NCI-H2171 treated with DMSO at 0.1 percent for 48 hours (cell line): ENCODE measurements at regions not wholly inside any gene's neighbourhood (a gene's known extent, or its start where the extent isn't known, plus 50 kb on each side); places are given as distances from the start of the nearest gene placed in this dataset.
"Not testable (repeated sequence)": the region's sequence is repeated elsewhere in the genome, so short reads cannot be mapped to it uniquely, and the experiment has no call there.

Source experiments
- DNase-seq: peaks from one replicate; lab custom pipeline; 2025; lab: John Stamatoyannopoulos, UW

GRCh38 chrX:95218976-95219375 lies 1465.7 kb upstream of the DIAPH2 start:
- no peak for DNase-seq

DNA sequence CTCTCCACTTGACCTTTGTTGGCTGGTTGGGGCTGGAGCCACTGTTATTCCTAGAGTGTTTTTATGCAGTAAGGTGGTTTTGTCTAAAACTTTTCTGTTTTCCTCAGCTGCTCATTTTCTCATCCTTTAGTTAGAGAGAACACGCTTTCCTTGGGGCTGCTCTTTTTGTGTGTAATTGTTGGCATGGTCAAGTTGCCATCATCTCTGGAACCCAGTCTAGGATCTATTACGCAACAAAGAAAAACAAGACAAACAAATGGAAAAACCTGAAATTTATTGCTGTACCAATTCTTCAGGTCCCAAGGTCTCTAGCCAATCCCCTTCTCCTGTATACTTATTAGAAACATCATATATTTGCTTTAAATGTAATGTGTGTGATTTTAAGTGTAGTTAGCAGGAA lies 1436.3 kb upstream of the DIAPH2 start:
- DNase-seq: no peak

GRCh38 chrX:95290455-95290854 lies 1394.2 kb upstream of the DIAPH2 start:
- DNase-seq: no peak

DNA sequence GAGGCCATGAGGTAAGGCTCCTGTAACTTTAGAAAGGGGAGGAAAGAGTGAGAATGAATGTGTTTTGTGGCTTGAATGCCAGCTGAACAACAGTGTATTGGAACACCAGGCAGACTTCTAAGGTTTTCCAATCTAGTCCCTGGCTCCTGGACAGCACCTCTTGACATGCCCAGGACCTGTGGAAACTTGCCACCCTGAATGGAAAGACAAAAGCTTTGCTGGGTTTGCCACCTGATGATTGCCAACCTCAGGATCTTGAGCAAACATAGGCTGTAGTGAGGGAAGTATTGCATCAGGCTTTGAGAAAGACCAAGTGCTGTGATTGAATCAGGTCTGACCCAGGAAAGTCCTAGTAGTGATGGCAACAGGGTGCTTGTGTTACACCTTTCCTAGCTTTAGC lies 1393.1 kb upstream of the DIAPH2 start:
- no peak for DNase-seq

DNA sequence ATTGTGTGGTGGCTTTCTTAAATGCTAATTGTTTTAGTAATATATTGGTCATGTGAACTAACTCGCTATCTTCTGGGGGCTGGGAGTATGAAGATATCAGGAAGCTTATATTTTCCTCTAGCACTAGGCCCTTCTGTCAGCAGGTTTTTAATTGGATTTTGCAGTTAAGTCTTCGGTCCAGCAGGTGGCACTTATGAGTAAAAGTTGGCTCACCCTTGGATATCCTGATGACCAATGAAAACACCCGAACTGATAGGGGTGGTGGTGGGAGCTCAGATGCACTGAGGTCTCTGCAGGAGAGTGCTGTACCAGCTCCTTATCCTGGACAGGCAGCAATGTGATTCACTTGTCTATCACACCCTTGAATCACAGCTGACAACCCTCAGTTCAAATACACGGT lies 1365.8 kb upstream of the DIAPH2 start:
- DNase-seq: no peak

GRCh38 chrX:95325185-95325584 lies 1359.5 kb upstream of the DIAPH2 start:
- DNase-seq: no peak

DNA sequence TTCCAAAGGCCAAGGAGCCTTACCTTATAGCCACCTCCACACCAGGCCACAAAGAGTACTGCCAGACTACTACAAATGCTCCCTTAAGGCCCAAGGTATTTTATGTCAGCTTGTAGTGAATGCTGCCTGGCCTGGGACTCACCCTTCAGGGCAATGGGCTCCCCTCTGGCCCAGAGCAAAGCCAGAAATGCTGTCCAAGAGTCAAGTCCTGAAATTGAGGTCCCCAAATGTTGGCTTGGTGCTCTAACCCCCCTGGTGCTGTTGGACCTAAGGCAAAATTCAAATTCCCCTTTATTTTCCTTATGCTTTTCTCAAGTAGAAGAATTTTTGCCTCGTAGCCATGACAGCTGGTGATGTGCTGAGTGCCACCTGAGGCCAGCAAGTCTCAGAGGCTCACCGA lies 1354.3 kb upstream of the DIAPH2 start:
- DNase-seq: no peak

GRCh38 chrX:95332530-95332929 lies 1352.1 kb upstream of the DIAPH2 start:
- no peak for DNase-seq

DNA sequence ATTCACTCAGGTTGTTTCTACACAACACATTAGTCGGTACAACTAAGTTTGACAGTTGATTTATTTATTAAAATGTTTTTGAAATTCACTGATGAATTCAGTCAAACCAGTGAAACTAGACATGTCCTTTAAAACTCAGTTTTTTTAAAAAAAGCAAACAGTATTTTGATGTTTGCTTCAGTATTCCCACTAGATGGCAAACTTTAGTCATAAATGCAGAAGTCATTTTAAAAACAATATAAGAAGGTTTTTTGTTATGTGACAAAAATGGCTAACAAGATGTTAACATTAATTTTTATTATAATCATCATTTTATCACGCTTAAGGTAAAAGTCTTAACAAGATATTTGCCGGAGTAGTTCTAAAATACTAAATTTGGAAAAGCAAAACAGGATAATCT lies 1337.8 kb upstream of the DIAPH2 start:
- peak; percentile 10 for DNase-seq

DNA sequence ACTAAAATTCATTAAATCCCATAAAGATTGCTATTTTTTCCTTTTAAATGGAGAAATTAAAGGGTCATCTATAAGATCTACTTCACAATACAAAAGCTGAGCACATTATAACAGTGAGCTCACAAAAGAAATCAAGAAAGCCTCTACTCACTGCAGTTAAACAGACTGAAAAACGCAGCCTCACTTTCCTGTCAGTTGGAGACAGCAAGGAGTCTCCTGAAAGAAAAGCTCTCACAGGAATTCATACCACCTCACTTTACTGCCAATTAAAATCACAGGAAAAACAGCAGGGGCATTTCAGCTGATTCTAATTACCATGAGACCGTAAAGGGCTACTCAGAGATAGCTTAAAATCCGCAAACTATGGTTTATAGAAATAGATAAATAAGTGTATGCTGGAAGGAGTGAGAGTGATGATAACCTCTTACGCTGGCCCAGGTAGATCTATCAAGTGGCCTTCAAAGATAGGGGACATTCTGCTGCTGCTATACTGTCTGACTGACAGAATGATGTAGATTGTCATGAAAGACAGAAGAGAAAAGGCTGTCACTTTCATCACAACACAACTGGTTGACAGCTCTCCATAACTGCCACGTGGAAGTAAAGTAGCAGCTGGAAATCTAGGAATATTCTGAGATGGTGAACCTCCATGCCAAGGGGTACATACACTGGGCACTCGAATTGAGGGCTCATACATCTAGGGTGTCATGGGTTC lies 1333.7 kb upstream of the DIAPH2 start:
- no peak for DNase-seq

DNA sequence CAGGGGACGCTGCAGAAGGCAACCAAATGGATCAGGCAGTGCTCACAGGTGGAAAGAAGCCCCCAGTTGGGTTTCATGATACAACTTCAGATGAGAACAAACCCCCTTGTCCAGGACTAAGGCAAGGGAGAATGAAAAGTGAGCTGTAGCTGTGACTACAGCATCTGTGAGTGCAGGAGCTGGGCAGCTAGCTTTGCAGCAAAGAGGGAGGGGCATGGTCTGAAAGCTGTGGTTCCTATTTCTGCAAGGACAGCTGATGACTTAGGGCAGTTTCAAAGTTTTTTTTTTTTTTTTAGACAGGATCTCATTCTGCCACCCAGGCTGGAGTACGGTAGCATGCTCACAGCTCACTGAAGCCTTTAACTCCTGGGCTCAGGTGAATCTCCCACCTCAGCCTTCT lies 1317.4 kb upstream of the DIAPH2 start:
- no peak for DNase-seq

GRCh38 chrX:95382799-95383198 lies 1301.8 kb upstream of the DIAPH2 start:
- DNase-seq: peak; percentile 36

DNA sequence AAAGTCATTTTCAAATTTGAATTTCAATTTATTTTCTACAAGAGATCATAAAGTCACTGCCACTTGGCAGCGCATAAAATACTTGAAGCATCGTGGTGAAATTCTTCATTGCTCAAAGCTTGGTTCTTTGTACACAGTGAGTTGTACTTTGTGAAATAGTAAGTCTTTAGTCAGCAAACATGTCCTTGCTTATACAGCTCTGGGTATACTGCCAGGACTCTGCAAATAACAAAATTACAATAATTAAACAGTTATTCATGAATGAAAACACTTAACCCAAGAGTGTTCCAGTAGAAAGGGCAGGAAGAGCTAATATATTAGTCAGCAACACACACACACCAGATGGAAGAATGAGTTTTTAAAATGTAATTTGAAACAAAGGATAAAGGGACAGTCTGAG lies 1300.9 kb upstream of the DIAPH2 start:
- no peak for DNase-seq

DNA sequence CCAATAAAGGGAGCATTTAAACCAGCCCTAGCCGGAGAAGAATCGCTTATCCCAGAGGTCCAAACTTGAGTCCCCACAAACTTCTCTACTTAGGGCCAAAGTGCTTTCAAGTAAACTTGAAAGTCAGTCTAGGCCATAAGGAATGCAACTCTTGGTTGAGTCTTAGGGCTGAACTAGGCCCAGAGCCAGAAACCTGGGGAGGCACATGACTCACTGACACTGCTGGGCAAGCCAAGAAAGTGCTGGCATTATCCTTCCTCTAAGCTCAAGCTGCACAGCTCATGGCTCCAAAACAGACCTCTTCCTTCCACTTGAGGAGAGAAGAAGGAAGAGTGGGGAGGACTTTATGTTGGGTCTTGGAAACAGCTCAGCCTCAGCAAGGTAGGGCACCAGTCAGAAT lies 1257.3 kb upstream of the DIAPH2 start:
- DNase-seq: no peak

GRCh38 chrX:95435198-95435597 lies 1249.4 kb upstream of the DIAPH2 start:
- DNase-seq: no peak

GRCh38 chrX:95441836-95442235 lies 1242.8 kb upstream of the DIAPH2 start:
- no peak for DNase-seq

DNA sequence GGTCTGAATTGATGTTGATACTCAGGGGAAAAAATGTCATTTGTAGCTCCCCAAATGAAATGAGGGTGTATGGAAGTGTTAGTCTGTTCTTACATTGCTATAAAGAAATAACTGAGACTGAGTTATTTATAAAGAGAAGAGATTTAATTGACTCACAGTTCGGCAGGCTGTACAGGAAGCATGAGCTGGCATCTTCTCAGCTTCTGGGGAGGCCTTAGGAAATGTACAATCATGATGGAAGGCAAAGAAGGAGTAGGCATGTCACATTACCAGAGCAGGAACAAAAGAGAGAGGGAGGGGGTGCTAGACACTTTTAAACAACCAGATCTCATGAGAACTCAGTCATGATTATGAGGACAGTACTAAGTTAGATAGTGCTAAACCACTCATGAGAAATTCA lies 1199.9 kb upstream of the DIAPH2 start:
- no peak for DNase-seq

DNA sequence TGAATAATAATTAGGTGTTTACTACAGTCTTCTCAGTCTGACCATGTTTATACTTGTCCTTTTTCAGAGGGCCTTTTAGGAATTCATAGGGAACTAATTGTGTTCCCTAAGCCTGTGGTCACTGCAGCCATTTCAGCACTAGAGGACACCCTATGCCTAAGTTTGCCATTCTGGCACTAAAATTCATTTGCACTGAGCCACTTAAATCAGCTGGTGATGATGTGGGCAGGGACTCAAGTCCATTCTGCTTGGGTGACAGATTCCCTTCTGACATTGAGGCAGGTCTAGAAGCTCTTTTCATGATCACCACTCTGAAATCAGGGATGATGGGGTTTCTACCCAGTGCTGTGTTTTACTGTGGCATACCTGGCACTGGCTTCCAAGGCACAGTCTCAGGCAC lies 1178.9 kb upstream of the DIAPH2 start:
- no peak for DNase-seq

DNA sequence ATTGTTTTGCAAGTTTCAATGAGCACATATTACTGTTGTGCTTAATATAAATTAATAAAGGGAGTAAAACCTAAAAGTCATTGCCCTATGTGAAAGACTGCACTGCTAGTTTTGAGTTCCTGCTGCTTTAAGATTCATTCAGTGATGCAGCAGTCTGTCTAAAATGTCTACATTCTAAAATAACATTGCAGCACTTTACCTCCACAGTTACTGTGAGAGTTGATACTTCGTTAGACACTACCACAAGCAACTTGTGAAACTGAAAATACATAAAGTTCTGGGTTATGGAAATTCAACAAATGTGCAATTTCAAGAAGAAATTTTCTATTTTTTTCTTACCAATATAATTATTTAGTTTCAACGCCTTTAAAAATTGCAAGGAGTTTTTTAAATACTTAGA lies 1175.2 kb upstream of the DIAPH2 start:
- DNase-seq: no peak

DNA sequence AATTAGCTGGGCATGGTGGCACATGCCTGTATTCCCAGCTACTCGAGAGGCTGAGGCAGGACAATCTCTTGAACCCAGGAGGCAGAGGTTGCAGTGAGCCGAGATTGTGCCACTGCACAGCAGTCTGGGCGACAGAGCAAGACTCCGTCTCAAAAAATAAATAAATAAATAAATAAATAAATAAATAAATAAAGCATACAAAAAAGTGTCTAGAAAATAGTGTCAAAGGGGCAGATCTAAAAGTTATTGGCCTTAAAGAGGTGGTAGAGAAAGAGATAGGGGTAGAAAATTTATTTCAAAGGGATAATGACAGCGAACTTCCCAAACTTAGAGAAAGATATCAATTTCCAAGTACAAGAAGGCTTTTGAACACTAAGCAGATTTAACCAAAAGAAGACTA lies 1160.6 kb upstream of the DIAPH2 start:
- not testable (repeated sequence) for DNase-seq

- no peak for DNase-seq
Measured at GRCh38 chrX:95536111-95536510, 1148.5 kb upstream of the DIAPH2 start.

GRCh38 chrX:95536661-95537060 lies 1148.0 kb upstream of the DIAPH2 start:
- DNase-seq: no peak

DNA sequence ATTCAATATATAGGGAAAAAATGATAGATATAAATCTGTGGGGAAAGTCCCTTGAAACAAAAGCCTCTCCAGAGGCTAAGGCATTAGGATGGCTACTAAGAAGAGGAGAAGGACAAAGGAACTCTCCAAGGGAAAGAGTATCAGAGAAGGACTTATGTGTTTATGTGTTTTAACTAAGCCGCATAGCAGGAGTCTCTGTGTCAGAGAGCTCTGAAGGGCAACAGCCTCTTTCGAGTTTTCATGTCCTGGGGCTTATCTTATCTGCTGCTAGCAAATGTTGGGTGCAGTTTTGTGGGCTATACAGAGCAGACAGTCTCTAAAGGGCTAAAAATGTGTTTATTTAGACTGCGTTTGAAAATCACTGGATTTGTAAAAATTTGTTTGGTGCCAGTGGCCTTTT lies 1145.6 kb upstream of the DIAPH2 start:
- DNase-seq: no peak

DNA sequence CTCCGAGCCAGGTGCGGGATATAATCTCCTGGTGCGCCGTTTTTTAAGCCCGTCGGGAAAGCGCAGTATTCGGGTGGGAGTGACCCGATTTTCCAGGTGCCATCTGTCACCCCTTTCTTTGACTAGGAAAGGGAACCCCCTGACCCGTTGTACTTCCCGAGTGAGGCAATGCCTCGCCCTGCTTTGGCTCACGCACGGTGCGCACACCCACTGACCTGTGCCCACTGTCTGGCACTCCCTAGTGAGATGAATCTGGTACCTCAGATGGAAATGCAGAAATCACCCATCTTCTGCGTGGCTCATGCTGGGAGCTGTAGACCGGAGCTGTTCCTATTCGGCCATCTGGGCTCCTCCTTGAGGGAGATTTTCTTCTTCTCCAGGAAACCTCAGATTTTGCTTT lies 1135.1 kb upstream of the DIAPH2 start:
- DNase-seq: not testable (repeated sequence)

- DNase-seq: no peak
Measured at GRCh38 chrX:95585321-95585720, 1099.3 kb upstream of the DIAPH2 start.
